Limb (tissue), 2 donors: ENCODE measurements at regions not wholly inside any gene's neighbourhood (a gene's known extent, or its start where the extent isn't known, plus 50 kb on each side); places are given as distances from the start of the nearest gene placed in this dataset.
A peak's percentile ranks its signal among the peaks of the same experiment; 100 is the strongest.

Source experiments
- DNase-seq, 2 donors: peaks; one replicate each; pipeline ENCODE4 v3.0.0-alpha.2; 2016; ENCODE audit errors: extremely low spot score in 2 of 2

GRCh38 chr4:130296448-130296847 is 1200.5 kb downstream of the C4orf33 start:
- no peak for DNase-seq

- DNase-seq = no peak
These were observed 1210.6 kb downstream of the C4orf33 start for GRCh38 chr4:130306566-130306965.

- DNase-seq = no peak
These were observed 1213.3 kb downstream of the C4orf33 start for GRCh38 chr4:130309221-130309620.

GRCh38 chr4:130322439-130322838 is 1226.5 kb downstream of the C4orf33 start:
- no peak for DNase-seq

GRCh38 chr4:130329036-130329435 is 1233.1 kb downstream of the C4orf33 start:
- DNase-seq = no peak

GRCh38 chr4:130333241-130333759 is 1237.3 kb downstream of the C4orf33 start:
- DNase-seq = no peak

- no peak for DNase-seq
These were observed 1239.7 kb downstream of the C4orf33 start for GRCh38 chr4:130335417-130336194.

GRCh38 chr4:130336585-130337217 is 1240.7 kb downstream of the C4orf33 start:
- no peak for DNase-seq

- DNase-seq = no peak
These were observed 1242.9 kb downstream of the C4orf33 start for GRCh38 chr4:130338851-130339250.

GRCh38 chr4:130349745-130350144 is 1253.8 kb downstream of the C4orf33 start:
- no peak for DNase-seq

- DNase-seq = no peak
These were observed 1260.9 kb downstream of the C4orf33 start for GRCh38 chr4:130356873-130357272.

GRCh38 chr4:130359542-130359941 is 1263.6 kb downstream of the C4orf33 start:
- DNase-seq = peak in 1 of 2 donors; percentile 41

- DNase-seq = no peak
These were observed 1265.7 kb downstream of the C4orf33 start for GRCh38 chr4:130361616-130362015.

GRCh38 chr4:130368668-130369067 is 1272.7 kb downstream of the C4orf33 start:
- no peak for DNase-seq

GRCh38 chr4:130393231-130393630 is 1297.3 kb downstream of the C4orf33 start:
- no peak for DNase-seq

- no peak for DNase-seq
These were observed 1297.7 kb downstream of the C4orf33 start for GRCh38 chr4:130393642-130394041.

- DNase-seq = no peak
These were observed 1299.9 kb downstream of the C4orf33 start for GRCh38 chr4:130395871-130396270.

- no peak for DNase-seq
These were observed 1307.3 kb downstream of the C4orf33 start for GRCh38 chr4:130403221-130403620.

GRCh38 chr4:130416228-130416627 is 1320.3 kb downstream of the C4orf33 start:
- no peak for DNase-seq

- no peak for DNase-seq
These were observed 1323.4 kb downstream of the C4orf33 start for GRCh38 chr4:130419211-130419975.

GRCh38 chr4:130422261-130422660 is 1326.3 kb downstream of the C4orf33 start:
- no peak for DNase-seq

GRCh38 chr4:130424211-130424610 is 1328.3 kb downstream of the C4orf33 start:
- no peak for DNase-seq
